Head of caudate nucleus (tissue), 42 donors: ENCODE measurements at regions not wholly inside any gene's neighbourhood (a gene's known extent, or its start where the extent isn't known, plus 50 kb on each side); places are given as distances from the start of the nearest gene placed in this dataset.

Experiments used
- DNase-seq, 42 donors: peaks; one replicate each; pipeline versions ENCODE4 v3.0.0 to v3.0.0-alpha.2; 2020 to 2021; ENCODE audit warnings: mixed read lengths in 7 of 42
- intact Hi-C: fragments of 100-400 bp; cut with DNase I; formaldehyde crosslinking; loops from one replicate; pipeline ENCODE4 v1.15.0; 2022

DNA sequence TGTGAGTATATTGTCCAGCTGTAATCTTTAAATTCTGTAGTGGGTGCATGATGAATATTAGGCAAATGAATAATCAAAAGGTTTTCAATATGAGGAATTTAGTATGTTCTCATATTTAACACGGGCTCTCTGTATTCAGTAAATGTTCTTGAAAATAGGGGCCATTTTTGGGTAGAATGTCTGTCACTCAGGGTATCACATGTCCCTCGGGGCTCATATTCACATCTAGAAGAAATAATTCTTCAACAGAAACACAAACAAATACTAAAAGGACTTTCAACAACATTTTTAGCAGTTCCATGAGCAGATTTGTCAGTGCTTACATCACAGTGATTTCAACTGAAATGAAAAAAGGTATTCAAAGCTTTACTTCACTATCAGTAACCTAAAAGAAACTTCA, 1388.4 kb upstream of the MIR17HG start:
- DNase-seq: no peak
- intact Hi-C loops: no loop called here

DNA sequence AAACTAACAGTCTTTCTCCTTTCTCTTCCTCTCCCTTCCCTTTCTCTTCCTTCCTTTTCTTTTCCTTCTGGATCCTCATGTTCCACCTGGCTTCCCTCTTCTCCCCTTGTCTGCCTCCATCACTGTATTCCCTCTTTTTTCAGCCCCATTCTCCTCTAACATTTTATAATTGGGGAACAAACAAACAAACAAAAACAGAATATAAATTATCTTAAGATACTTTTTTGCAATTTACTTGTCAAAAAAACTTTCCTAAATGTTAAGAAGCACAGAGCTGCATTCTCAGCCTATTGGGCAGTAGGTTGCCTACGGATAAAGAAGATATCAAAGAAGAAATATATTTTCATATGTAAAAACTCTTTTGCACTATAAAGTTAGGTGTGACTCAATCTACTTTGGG, 1382.2 kb upstream of the MIR17HG start:
- no peak for DNase-seq
- intact Hi-C loops: no loop called here

DNA sequence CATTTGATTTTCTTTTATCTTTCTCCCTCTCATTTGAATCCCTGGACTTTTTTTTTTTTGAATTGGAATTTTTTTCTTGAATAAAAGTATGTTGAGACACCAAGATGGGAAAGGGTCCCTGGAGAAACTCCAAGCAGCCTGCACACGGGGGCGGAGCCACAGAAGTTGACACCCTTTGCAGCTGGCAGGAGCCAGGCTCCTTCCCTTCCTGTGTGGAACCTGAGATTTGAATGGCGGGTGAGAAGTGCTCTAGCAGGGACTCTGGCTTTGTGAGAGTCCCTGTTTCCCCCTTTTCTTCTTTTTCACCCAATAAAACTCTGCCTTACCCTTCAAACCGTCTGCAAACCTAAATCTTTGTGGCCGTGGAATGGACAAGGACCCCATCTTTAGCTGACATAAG, 1381.0 kb upstream of the MIR17HG start:
- DNase-seq: no peak
- intact Hi-C loops: no loop called here

DNA sequence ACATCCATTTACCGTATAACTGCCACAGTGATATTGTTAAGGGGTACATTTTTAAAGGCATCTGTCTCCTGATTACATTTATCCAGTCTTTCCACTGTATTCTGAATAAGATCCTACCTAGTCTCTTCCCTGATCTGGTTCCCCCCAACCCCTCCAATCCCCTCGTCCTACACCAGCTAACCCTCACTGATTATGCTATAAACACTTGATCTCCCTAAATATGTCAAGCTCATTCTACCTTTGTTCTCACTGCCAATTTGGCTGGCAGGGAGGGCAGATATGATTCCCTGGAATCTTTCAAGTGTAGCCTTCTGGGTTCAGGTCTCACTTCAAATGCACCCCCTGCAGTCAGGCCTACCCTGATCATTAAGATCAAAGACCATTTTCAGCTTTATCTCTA, 1379.8 kb upstream of the MIR17HG start:
- intact Hi-C loops: no loop called here
- no peak for DNase-seq

DNA sequence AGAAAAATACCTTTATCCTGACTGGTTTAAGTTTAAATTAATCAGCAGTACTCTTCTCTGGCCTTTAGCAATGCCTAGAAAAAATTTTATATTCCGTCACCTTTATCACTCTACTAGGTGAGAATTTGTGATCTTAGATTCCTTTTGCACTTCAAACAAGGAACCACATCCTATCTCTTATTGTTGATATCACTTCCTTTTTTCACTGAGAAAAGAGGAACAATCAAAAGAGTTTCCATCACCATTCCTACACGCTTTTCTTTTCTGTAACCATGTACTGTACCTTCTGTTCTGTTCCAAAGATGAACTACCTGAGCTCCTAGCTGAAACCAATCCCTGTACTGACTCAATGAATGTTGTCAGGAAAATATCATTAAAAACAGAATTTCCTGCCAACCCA, 1379.0 kb upstream of the MIR17HG start:
- intact Hi-C loops: no loop called here
- no peak for DNase-seq

DNA sequence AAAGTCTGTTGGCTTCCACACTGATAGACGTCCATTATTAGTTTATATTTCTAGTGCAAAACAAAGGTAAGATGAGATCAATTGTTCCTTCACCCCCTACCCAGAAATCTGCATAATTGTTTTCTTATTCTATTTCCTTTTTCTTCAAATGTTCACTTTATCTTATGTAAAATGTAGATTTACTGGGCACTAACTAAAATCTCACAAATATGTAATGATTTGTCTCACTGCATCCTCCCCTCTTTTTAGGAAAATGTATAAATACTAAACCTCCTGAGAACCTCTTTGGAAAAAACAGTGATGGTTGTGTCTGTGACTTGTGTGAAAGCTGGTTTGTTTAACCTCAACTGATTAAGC, 1377.2 kb upstream of the MIR17HG start:
- intact Hi-C loops: no loop called here
- DNase-seq: no peak

DNA sequence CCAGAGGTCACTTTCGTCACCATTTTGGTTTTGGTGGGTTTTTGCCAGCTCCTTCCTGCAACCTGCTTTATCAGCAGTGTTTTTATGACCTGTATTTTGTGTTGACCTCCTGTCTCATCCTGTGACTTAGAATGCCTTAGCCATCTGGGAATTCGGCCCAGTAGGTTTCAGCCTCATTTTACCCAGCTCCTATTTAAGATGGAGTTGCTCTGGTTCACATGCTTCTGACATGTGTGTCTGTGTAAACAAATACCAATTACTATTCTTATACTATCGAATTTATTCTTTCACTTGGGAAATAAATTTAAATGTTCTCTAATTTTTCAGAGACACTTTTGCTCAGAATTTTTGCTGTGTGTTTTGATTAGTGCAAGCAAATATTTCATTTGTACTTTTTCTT, 1370.3 kb upstream of the MIR17HG start:
- intact Hi-C loops: no loop called here
- DNase-seq: no peak

DNA sequence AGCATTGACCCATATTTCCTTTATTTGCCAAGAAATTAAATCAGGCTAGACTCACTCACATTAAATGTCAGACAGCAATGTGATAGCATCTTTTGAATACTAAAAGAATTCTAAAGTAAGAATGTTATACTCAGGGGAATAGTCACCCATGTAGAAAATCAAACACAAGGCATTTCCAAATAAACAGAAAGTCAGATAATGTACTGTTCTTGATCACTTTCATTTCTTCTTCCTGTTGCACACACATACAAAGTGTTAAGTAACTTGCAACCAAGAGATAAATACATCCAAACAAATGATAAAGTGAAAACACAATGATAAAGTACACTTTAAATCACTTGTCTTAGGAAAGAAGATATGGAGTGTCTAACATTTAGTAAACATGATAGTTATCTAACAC, 1366.6 kb upstream of the MIR17HG start:
- no peak for DNase-seq
- intact Hi-C loops: no loop called here

DNA sequence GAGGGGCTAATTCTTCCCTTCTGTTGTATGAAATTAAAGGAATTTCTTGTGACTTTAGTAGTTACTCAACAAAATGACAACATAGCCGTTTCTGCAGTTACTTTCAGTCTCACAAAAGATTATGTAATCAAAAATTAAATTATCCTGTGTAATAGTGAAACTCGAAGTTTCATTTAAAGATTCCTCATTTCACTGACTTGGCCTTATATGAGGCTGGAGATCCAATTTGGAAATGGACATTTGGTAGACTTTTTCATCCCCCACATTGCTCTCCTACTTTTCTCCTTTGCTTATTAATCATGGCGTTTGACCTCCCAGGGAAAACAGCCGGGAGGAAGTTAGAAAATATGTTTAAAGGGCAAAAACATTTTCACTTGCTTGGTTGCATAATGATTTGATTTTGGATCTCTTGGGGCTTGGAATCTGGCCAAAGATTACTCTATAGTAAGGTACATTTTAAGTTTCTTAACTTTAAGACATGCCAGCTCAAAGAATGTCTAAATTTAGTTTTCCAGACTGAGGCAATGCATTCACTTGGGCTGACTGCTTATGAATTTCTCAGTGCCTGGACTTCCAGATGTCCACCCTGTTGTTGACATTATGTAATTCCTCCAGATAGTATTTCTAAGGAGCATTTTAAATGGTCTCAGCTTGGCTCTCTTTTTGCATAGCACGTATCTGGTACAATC, 1364.9 kb upstream of the MIR17HG start:
- intact Hi-C loops: no loop called here
- DNase-seq: no peak

DNA sequence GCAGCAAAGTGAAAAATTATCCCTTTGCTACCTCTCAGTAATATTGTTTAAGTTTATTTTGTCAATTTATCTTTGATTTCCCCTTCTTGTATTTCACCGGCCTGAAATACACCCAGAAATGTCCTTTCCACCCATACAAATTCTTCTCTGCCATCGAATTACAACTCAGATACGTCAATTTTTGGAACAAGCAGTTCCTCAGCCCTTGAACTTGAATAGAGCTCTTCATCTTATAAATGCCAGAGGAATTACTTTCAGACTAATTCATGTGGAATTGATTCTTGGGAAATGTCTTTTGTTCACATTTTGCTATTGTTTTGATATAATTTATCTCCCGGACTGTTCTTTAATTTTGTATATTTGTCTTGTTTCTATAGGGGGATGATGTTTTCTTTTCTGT, 1359.3 kb upstream of the MIR17HG start:
- DNase-seq: no peak
- intact Hi-C loops: no loop called here

DNA sequence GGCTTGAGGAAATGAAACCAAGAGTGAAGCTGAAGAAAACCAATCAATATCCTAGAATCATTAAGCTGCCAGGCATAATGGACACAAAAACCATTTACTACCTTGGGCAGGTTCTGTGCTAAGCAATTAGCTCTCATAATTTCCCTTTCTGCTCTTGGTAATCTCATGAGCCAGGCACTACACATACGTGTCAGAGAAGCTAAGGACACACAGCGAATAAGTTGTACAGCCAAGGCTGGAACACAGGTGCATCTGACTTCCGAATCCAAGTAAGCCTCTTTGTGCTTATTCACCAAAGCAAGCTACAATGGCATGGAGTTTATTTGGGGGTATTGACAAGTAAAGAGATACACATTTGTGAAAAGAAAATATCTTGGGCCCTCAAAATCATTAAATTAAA, 1343.9 kb upstream of the MIR17HG start:
- DNase-seq: no peak
- intact Hi-C loops: no loop called here

DNA sequence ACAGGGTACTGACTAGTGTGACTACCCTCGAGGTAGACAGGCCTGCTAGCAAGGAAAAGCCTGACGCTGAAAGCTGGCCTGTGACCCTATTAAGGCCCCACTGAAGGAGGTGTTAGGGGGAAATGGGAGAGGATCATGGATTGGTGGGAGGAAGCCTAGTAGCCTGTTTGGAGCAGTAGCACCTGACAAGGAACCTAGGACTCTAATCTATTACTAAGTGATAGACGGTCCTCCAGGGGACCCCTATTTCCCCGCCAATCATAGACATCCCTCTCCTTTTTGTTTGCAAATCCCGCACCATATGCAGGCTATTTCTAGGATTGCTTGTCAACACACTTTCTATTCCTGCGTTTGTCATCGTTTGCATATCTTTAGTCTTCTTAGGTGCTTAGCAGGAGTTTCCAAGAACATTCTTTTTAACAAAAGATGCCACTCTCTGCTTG, 1338.8 kb upstream of the MIR17HG start:
- DNase-seq: no peak
- intact Hi-C loops: no loop called here

DNA sequence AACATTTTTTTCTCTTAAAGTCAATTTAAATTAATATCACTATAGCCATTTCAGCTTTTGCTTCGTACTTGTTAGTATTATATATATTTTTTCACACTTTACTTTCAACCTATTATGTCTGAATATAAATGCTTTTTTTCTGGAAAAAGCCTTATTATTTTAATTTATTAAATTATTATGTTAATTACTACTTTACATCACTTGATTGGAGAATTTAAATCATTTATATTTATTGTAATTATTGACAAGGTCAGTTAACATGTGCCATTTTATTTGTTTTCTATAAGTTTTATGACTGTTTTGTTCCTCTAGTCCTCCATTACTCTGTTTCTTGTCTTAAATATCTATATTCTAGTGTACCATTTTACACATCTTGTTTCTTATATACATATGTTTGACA, 1333.4 kb upstream of the MIR17HG start:
- intact Hi-C loops: no loop called here
- no peak for DNase-seq

DNA sequence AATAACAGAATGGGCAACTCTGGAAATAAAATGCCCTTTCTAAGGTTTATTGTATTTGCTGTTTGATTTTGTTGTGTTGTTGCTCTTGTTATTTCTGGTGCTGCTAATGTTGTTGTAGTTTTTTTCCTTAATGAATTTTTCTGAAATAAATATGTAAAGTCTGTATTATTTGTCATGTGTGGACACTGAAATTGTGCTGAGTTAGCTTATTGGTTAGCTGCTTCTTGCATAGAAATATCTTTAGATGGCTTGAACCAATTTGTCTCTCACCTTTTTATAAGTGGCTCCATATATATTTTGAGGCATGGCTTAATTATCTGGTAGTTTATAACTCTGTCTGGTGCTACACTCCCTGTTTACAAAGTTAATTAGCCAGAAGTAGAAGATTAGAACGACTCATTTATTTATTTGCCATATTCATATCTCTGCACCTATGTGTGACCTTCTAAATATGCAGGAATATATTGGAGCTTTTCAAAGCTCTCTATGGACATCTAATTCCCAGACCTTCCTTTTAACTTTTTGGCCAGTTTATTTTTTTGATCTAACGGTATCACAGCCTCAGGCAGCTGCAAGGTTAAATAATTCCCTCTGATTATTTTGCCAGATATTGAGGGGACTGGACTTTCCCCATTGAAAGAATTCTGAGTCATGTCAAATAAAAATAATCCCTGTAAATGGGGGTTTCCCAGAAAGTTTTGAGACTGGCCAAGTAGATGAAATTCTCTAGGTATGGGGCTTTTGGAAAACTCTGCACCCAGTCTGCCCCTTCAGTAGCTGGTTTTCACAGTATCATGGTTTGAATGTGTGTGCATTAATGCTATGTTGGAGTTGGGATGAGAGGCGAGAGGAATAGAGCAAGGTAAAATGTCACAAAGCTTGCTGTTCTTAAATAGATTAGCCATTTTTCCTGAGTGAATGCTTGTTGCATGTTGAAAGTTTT, 1331.7 kb upstream of the MIR17HG start:
- intact Hi-C loops: no loop called here
- no peak for DNase-seq

DNA sequence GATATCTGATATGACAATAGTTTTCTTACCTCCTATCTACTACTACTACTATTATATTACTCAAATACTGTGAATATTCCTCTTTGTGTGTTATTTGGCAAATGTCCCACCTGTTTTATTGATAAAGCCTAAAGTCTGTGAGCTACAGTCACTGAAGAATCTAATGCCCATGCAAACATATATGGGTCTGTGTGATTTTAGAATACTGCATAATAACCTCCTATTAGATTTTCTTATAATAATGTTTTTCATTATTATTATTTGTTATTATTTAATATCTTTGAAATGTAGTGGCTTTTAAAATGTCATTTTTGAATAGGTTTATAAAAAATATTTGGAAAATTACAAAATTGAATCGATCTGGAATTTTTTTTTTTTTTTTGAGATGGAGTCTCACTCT, 1330.8 kb upstream of the MIR17HG start:
- DNase-seq: no peak
- intact Hi-C loops: no loop called here

DNA sequence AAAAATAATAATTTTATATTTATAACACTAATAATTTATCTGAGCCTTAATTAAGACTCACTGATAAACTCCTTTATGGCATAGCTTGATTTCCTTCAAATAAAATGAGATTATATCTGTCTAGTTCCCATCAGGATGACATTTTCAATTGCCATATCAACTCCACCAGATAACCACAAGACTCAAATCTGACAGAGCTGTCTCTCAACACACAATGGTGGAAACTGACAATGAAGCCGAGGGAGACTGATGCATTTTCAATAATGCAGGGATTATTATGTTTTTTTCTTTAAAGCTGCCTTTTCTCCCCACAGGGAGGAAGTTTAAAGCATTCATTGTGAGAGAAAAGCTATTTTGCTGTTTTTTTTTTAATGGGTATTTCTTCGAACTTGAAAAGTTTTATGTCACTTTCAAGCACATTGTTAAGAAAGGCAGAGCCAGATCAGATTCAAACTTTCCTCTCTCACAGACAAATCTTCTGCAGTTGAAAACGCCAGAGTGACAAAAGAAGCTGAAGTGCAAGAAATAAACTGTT, 1326.9 kb upstream of the MIR17HG start:
- intact Hi-C loops: no loop called here

DNA sequence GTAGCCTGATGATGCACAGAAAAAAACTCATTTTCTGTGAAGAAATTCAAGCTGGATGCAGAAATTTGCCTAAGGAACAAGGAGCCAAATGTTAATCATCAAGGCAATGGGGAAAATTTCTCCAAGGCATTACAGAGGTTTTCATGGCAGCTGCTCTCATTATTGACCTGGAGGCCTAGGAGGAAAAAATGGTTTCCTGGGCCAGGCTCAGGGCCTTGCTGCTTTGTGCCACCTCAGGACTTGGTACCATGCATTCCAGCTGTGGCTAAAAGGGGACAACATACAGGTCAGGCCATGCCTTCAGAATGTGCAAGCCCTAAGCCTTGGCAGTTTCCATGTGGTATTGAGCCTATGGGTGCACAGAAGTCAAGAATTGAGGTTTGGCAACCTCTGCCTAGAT, 1320.1 kb upstream of the MIR17HG start:
- intact Hi-C loops: no loop called here
- DNase-seq: no peak

More for the DNA sequence above, 1326.9 kb upstream of the MIR17HG start:
- no peak for DNase-seq

DNA sequence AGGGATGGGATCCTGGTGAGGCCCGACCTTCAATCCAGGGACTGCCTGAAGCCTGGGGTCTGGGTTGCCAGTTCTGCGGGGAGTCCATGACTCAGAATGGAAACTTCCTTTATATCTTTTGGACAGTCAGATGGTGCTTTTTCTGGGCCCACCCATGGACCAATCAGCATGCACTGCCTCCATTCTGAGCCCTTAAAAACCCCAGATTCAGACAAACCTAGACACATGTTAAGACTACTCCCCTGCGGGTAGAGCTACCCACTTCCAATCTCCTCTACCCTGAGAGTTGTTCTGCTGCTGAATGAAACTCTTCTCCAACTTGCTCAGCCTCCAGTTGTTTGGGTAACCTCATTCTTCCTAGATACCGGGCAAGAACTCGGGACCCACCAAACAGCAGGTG, 1315.2 kb upstream of the MIR17HG start:
- intact Hi-C loops: no loop called here
- no peak for DNase-seq

DNA sequence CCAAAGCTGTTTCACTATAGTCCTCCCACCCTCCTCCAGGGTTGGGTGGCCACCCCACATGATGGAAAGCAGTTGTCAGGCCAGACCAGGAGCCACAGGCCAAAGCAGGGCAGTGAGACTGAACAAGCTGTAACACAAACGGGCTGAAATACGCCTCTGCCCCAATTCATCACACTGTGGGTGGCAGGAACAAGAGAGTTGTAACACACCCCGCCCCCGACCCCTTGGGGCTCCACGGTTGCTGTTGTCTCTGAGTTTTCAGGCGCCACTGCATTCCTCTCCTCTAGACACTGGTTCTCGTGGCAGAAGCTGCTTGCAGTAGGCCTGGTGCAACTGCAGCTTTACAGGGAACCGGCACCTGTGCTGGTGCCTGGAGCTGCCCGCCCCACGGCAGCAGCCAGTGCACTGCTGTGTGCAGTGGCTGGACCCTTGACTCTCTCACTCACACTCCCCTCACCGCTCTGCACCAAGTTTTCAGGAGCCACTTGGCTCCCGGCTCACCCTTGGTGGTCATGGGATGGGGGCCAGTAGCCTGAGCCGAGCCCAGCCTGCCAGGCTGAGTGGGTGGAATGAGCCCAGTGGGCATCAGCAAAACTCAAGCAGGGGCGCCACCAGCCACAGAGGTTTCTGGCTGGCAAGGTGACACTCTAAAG, 1314.5 kb upstream of the MIR17HG start:
- intact Hi-C loops: no loop called here

DNA sequence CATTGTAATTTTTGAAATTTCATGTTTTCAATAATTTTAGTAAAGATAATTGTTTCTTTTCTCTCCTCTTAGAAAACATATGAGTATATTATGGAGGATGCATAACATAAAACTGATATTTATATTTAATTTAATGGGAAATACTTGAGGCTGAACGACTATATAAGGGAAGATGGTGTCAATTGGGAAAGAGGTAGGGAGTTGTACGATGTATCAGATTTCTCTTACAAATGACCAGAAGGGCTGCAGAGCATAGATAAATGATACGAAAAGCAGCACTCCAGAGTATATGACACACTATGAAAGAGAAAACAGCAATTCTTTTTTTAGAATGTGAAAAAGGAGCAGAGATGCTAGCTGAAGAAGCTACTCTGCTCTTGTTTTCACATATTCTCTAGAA, 1308.0 kb upstream of the MIR17HG start:
- intact Hi-C loops: no loop called here
- DNase-seq: no peak

More for the DNA sequence above, 1314.5 kb upstream of the MIR17HG start:
- no peak for DNase-seq
